Chondrocyte (in vitro differentiated cells): ENCODE measurements at regions not wholly inside any gene's neighbourhood (a gene's known extent, or its start where the extent isn't known, plus 50 kb on each side); places are given as distances from the start of the nearest gene placed in this dataset.
"Not testable (repeated sequence)": the region's sequence is repeated elsewhere in the genome, so short reads cannot be mapped to it uniquely, and the experiment has no call there.

ENCODE experiments used
- DNase-seq: peaks from one replicate; pipeline ENCODE4 v3.0.0; 2021; ENCODE audit warnings: mixed read lengths, low spot score
- H3K27ac Mint-ChIP-seq: one replicate; pipeline ENCODE4 v1.8.0; 2021; ENCODE audit warnings: mild to moderate bottlenecking, moderate library complexity, mixed read lengths; ENCODE audit not compliant: unreplicated experiment
- H3K27me3 Mint-ChIP-seq: 2 replicates; pipeline ENCODE4 v1.8.0; 2021; ENCODE audit warnings: low read depth, mixed read lengths
- H3K36me3 Mint-ChIP-seq: 2 replicates; pipeline ENCODE4 v1.8.0; 2021; ENCODE audit warnings: low read depth, mixed read lengths
- H3K4me1 Mint-ChIP-seq: 2 replicates; pipeline ENCODE4 v1.8.0; 2021; ENCODE audit warnings: low read depth, mild to moderate bottlenecking, mixed read lengths
- H3K4me3 Mint-ChIP-seq: one replicate; pipeline ENCODE4 v1.8.0; 2021; ENCODE audit warnings: mild to moderate bottlenecking, moderate library complexity, mixed read lengths; ENCODE audit not compliant: unreplicated experiment
- H3K9me3 Mint-ChIP-seq: 2 replicates; pipeline ENCODE4 v1.8.0; 2021; ENCODE audit warnings: low read depth, mixed read lengths
- CTCF ChIP-seq: fragments of 200-600 bp; sonication (generic); IDR thresholded peaks from 2 replicates; pipeline ENCODE4 v1.5.0; 2021; ENCODE audit warnings: antibody characterized with exemption, mild to moderate bottlenecking, moderate library complexity

GRCh38 chr2:124978597-124978996 lies 953.5 kb downstream of the CNTNAP5 start:
- Mint-ChIP-seq H3K4me3 (no peak overlapping the region), H3K9me3 (peaks cover 7% of the 10 kb centered on the region), H3K27me3 (no peaks in the 10 kb centered on the region), H3K27ac (no peak overlapping the region), H3K36me3 (no peaks in the 10 kb centered on the region), H3K4me1 (no peaks in the 10 kb centered on the region)
- no peak for DNase-seq
- TF ChIP-seq CTCF: no peak

GRCh38 chr2:124983595-124983994 lies 958.5 kb downstream of the CNTNAP5 start:
- H3K4me3 Mint-ChIP-seq: no peak overlapping the region
- no peaks in the 10 kb centered on the region for H3K27me3 Mint-ChIP-seq
- no peak for DNase-seq
- TF ChIP-seq CTCF: no peak
- no peak overlapping the region for H3K27ac Mint-ChIP-seq
- H3K4me1 Mint-ChIP-seq: no peaks in the 10 kb centered on the region
- H3K9me3 Mint-ChIP-seq: peaks cover 5% of the 10 kb centered on the region
- no peaks in the 10 kb centered on the region for H3K36me3 Mint-ChIP-seq

- H3K4me1 Mint-ChIP-seq: no peaks in the 10 kb centered on the region
- H3K4me3 Mint-ChIP-seq: no peak overlapping the region
- TF ChIP-seq CTCF: no peak
- peaks cover 5% of the 10 kb centered on the region for H3K9me3 Mint-ChIP-seq
- no peak for DNase-seq
- no peak overlapping the region for H3K27ac Mint-ChIP-seq
- no peaks in the 10 kb centered on the region for H3K27me3 Mint-ChIP-seq
- H3K36me3 Mint-ChIP-seq: no peaks in the 10 kb centered on the region
Observed at GRCh38 chr2:124985270-124985669, 960.2 kb downstream of the CNTNAP5 start.

- Mint-ChIP-seq H3K36me3 (no peaks in the 10 kb centered on the region), H3K4me1 (no peaks in the 10 kb centered on the region), H3K4me3 (no peak overlapping the region), H3K27me3 (no peaks in the 10 kb centered on the region), H3K27ac (no peak overlapping the region), H3K9me3 (peaks cover 5% of the 10 kb centered on the region)
- TF ChIP-seq CTCF: no peak
- DNase-seq: no peak
Observed at GRCh38 chr2:124986136-124986535, 961.0 kb downstream of the CNTNAP5 start.

- H3K27me3 Mint-ChIP-seq, H3K36me3 Mint-ChIP-seq, H3K27ac Mint-ChIP-seq, H3K4me1 Mint-ChIP-seq, H3K9me3 Mint-ChIP-seq, H3K4me3 Mint-ChIP-seq, DNase-seq: not testable (repeated sequence)
Observed at GRCh38 chr2:124986870-124987269, 961.8 kb downstream of the CNTNAP5 start.

- H3K27ac Mint-ChIP-seq, H3K9me3 Mint-ChIP-seq, H3K36me3 Mint-ChIP-seq, H3K4me1 Mint-ChIP-seq, DNase-seq, H3K4me3 Mint-ChIP-seq, H3K27me3 Mint-ChIP-seq: not testable (repeated sequence)
Observed at GRCh38 chr2:124987436-124987835, 962.3 kb downstream of the CNTNAP5 start.
